HG03045 (cell line): ENCODE measurements at regions not wholly inside any gene's neighbourhood (a gene's known extent, or its start where the extent isn't known, plus 50 kb on each side); places are given as distances from the start of the nearest gene placed in this dataset.

Experiments used
- ATAC-seq: cut with Tn5 transposase; IDR thresholded peaks from one replicate; pipeline ENCODE4 v1.9.1; 2021; ENCODE audit warnings: mild to moderate bottlenecking, moderate library complexity; ENCODE audit not compliant: unreplicated experiment

- no peak for ATAC-seq
These were observed 238.2 kb upstream of the HES1 start for GRCh38 chr3:193897731-193898180.

GRCh38 chr3:193899001-193899400 lies 236.9 kb upstream of the HES1 start:
- no peak for ATAC-seq

GRCh38 chr3:193901007-193901406 lies 234.9 kb upstream of the HES1 start:
- no peak for ATAC-seq

GRCh38 chr3:193902607-193903511 lies 233.1 kb upstream of the HES1 start:
- ATAC-seq: no peak

- no peak for ATAC-seq
These were observed 232.5 kb upstream of the HES1 start for GRCh38 chr3:193903512-193903817.

- no peak for ATAC-seq
These were observed 232.0 kb upstream of the HES1 start for GRCh38 chr3:193903966-193904365.

GRCh38 chr3:193905541-193906396 lies 230.2 kb upstream of the HES1 start:
- no peak for ATAC-seq

GRCh38 chr3:193906849-193907410 lies 229.0 kb upstream of the HES1 start:
- ATAC-seq: no peak

- no peak for ATAC-seq
These were observed 227.7 kb upstream of the HES1 start for GRCh38 chr3:193908181-193908744.

- ATAC-seq: no peak
These were observed 226.6 kb upstream of the HES1 start for GRCh38 chr3:193909387-193909786.

- ATAC-seq: no peak
These were observed 225.6 kb upstream of the HES1 start for GRCh38 chr3:193910310-193910709.

GRCh38 chr3:193910886-193911738 lies 224.8 kb upstream of the HES1 start:
- ATAC-seq: no peak

- no peak for ATAC-seq
These were observed 224.1 kb upstream of the HES1 start for GRCh38 chr3:193911784-193912340.

- no peak for ATAC-seq
These were observed 223.2 kb upstream of the HES1 start for GRCh38 chr3:193912621-193913178.

- no peak for ATAC-seq
These were observed 221.3 kb upstream of the HES1 start for GRCh38 chr3:193914602-193915001.

GRCh38 chr3:193915099-193915498 lies 220.8 kb upstream of the HES1 start:
- ATAC-seq: no peak

GRCh38 chr3:193915613-193916012 lies 220.3 kb upstream of the HES1 start:
- no peak for ATAC-seq

- ATAC-seq: no peak
These were observed 218.8 kb upstream of the HES1 start for GRCh38 chr3:193917158-193917557.

GRCh38 chr3:193921465-193921864 lies 214.5 kb upstream of the HES1 start:
- no peak for ATAC-seq
